ENCODE measurements at regions not wholly inside any gene's neighbourhood (a gene's known extent, or its start where the extent isn't known, plus 50 kb on each side); places are given as distances from the start of the nearest gene placed in this dataset.

- CTCF ChIA-PET: interaction anchor here (1.0 kb wide), 1 partner anchor 16 kb away, joined by 3 read pairs; no protein-coding TSS in a partner anchor
Observed at GRCh38 chr7:26609532-26609931, 254.9 kb downstream of the SKAP2 start.

GRCh38 chr7:26612742-26613141, 251.6 kb downstream of the SKAP2 start:
- POLR2A ChIA-PET: no interaction called here
- no peak for DNase-seq (ENCODE audit: extremely low spot score)
- CTCF ChIA-PET: interaction anchor here (0.7 kb wide), 1 partner anchor 10 kb away, joined by 3 read pairs; no protein-coding TSS in a partner anchor
- TF ChIP-seq SP1 (IDR thresholded peaks at IDR 0.05) (no peak), BHLHE40 (IDR thresholded peaks at IDR 0.05; ENCODE audit: borderline replicate concordance) (no peak), ELF4 (IDR thresholded peaks at IDR 0.05) (no peak), ARNT (IDR thresholded peaks at IDR 0.05) (no peak), L3MBTL2 (conservative IDR thresholded peaks at IDR 0.05) (no peak), NFRKB (IDR thresholded peaks at IDR 0.05) (no peak), ZNF384 (IDR thresholded peaks at IDR 0.05) (no peak), FOXA1 (IDR thresholded peaks at IDR 0.05) (no peak), FOXM1 (IDR thresholded peaks at IDR 0.05; ENCODE audit: borderline replicate concordance) (no peak), SUZ12 (IDR thresholded peaks at IDR 0.05) (no peak)
- TF ChIP-seq, protein P1, sequence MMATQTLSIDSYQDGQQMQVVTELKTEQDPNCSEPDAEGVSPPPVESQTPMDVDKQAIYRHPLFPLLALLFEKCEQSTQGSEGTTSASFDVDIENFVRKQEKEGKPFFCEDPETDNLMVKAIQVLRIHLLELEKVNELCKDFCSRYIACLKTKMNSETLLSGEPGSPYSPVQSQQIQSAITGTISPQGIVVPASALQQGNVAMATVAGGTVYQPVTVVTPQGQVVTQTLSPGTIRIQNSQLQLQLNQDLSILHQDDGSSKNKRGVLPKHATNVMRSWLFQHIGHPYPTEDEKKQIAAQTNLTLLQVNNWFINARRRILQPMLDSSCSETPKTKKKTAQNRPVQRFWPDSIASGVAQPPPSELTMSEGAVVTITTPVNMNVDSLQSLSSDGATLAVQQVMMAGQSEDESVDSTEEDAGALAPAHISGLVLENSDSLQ (IDR thresholded peaks at IDR 0.05): no peak

More at GRCh38 chr7:26609532-26609931, 254.9 kb downstream of the SKAP2 start:
- TF ChIP-seq ELF4 (IDR thresholded peaks at IDR 0.05) (no peak), NFRKB (IDR thresholded peaks at IDR 0.05) (no peak), ARNT (IDR thresholded peaks at IDR 0.05) (no peak), HDGF (IDR thresholded peaks at IDR 0.05; ENCODE audit: borderline replicate concordance) (no peak), TARDBP (IDR thresholded peaks at IDR 0.05) (no peak), FOXA1 (IDR thresholded peaks at IDR 0.05) (no peak), BHLHE40 (IDR thresholded peaks at IDR 0.05; ENCODE audit: borderline replicate concordance) (no peak), CTBP1 (IDR thresholded peaks at IDR 0.05; ENCODE audit: borderline replicate concordance) (no peak), FOXM1 (IDR thresholded peaks at IDR 0.05; ENCODE audit: borderline replicate concordance) (no peak), LEF1 (IDR thresholded peaks at IDR 0.05; ENCODE audit: borderline replicate concordance) (no peak), L3MBTL2 (conservative IDR thresholded peaks at IDR 0.05) (no peak), ZNF384 (IDR thresholded peaks at IDR 0.05) (no peak), FOXK2 (IDR thresholded peaks at IDR 0.05) (no peak), SP1 (IDR thresholded peaks at IDR 0.05) (no peak)
- TF ChIP-seq, protein P1 (IDR thresholded peaks at IDR 0.05): no peak
- POLR2A ChIA-PET: interaction anchor here (0.9 kb wide), 1 partner anchor 13 kb away, joined by 3 read pairs; no protein-coding TSS in a partner anchor
- DNase-seq (ENCODE audit: extremely low spot score): no peak

DNA sequence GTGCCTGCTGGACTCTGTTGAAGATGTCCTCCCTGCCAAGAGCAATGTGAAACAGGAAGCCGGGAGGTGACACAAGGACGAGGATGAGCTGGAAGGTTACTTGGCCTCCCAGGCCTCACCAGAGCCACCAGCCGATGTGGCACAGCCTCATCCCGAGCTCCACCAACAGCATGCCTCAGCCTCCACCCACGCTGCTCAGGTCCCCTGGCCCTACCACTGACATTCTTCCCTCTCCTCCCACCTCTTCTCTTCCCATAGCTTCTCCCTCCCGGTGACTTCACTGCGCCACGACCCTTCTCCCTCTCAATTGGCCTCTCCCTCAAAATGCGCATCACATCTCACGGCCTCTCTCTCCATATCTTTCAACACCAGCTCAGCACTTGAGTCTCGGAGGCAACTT, 249.9 kb downstream of the SKAP2 start:
- CTCF ChIA-PET: no interaction called here
- POLR2A ChIA-PET: no interaction called here
- no peak for DNase-seq (ENCODE audit: extremely low spot score)
- TF ChIP-seq ARNT (IDR thresholded peaks at IDR 0.05) (no peak), NFRKB (IDR thresholded peaks at IDR 0.05) (no peak), BHLHE40 (IDR thresholded peaks at IDR 0.05; ENCODE audit: borderline replicate concordance) (no peak)

DNA sequence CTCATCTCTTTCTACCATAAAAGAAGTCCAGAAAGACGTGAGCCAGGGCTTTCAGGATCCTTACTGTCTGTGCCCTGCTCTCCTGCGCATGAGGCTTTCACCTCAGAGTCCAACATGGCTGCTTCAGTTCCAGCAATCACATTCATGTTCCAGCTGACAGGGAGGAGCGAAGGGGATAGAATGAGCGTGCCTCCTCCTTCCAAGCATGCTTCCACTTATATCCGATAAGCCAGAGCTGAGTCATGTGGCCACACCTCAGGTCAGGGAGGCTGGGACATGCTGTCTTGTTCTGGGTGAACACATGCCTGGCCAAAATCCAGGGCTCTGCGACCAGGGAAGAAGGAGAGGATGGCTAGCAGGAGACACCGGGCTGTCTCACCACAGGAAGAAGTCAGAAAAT, 248.2 kb downstream of the SKAP2 start:
- DNase-seq (ENCODE audit: extremely low spot score): no peak
- ChIA-PET POLR2A (no interaction called here), CTCF (interaction anchor here (0.6 kb wide), 1 partner anchor 836 kb away, joined by 4 read pairs; no protein-coding TSS in a partner anchor)
- TF ChIP-seq FOXK2 (IDR thresholded peaks at IDR 0.05) (no peak), SUZ12 (IDR thresholded peaks at IDR 0.05) (no peak), BHLHE40 (IDR thresholded peaks at IDR 0.05; ENCODE audit: borderline replicate concordance) (no peak), ARNT (IDR thresholded peaks at IDR 0.05) (no peak), HDGF (IDR thresholded peaks at IDR 0.05; ENCODE audit: borderline replicate concordance) (no peak), SP1 (IDR thresholded peaks at IDR 0.05) (no peak), CTBP1 (IDR thresholded peaks at IDR 0.05; ENCODE audit: borderline replicate concordance) (no peak), ZNF384 (IDR thresholded peaks at IDR 0.05) (no peak), ELF4 (IDR thresholded peaks at IDR 0.05) (no peak)

GRCh38 chr7:26617066-26617465, 247.3 kb downstream of the SKAP2 start:
- ChIA-PET POLR2A (no interaction called here), CTCF (interaction anchor here (0.6 kb wide), 1 partner anchor 240 kb away, joined by 3 read pairs; no protein-coding TSS in a partner anchor)
- TF ChIP-seq NFRKB (IDR thresholded peaks at IDR 0.05): no peak
- TF ChIP-seq, protein P1 (IDR thresholded peaks at IDR 0.05): no peak
- no peak for DNase-seq (ENCODE audit: extremely low spot score)

Data from HEK293T (cell line).